ENCODE measurements at regions not wholly inside any gene's neighbourhood (a gene's known extent, or its start where the extent isn't known, plus 50 kb on each side); places are given as distances from the start of the nearest gene placed in this dataset.
"Not testable (repeated sequence)": the region's sequence is repeated elsewhere in the genome, so short reads cannot be mapped to it uniquely, and the experiment has no call there.

DNA sequence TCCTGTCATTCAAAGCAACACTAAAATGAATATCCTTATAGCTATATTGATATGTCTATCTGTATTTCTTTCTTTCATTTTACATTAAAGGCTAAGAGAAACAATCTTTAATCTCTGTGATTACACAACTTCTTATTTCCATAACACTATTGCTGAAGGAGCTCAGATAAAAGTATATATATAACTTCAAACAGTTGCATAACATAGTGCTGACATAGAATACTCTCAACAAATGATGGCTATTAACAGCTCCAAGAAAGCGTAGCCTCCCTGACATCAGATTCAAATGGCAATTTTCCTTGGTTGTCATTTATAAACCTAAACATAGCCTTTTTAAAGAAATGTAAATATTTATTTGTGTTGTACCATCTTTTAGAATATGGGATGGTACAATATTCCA, 116.6 kb upstream of the PTPRG start:
- no peak for DNase-seq (ENCODE audit: low spot score)

DNA sequence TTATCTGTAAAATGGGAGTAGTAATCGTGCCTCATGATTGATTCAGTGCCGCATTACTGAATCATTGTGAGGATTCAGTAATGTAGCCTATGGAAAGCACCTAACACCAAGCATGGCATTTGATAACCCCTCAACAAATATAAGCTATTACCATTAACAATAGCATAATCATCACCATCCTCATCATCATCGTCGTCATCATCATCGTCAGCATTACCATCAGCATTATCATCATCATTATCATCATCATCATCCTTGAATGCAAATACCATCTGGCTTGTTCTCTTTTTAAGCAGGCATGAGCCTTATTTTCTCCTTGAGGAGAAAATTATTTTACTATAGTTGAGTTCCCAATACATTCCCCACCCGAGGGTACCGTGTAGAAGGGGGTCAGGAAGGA, 115.4 kb upstream of the PTPRG start:
- DNase-seq (ENCODE audit: low spot score) = no peak

DNA sequence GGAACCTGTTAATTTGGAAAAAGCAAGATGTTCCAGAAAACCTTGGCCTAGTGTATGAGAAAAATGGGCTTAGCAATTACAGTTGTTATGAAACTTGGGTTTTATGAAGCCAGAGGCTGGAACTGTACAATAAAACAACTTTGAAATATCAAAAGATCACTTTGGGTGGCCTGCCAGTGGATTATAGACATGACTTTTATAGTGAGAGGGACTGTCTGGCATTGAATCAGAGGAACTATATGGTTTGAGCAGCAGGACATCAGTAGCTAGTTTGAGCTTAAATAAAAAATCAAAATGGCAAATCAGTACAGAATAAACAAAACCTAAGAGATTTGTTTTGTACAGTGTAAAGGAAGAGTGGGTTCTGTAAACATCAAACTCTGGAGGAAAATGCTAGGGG, 115.0 kb upstream of the PTPRG start:
- no peak for DNase-seq (ENCODE audit: low spot score)

DNA sequence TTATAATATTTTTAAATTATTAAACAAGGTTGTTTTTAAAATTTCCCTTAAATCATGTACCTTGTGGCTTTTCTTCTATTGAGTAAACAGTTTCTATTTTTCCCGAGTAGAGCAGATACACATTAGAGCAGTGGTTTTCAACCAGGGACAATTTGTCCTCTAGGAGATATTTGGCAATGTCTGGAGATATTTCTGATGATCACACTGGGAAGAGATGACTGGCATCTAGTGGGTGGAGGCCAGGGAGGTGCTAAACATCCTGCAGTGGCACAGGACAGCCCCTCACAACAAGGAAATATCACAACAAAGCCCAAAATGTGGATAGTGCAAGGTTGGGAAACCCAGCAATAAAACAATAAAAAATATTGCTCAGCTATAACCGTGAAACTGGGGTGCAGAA, 113.0 kb upstream of the PTPRG start:
- no peak for DNase-seq (ENCODE audit: low spot score)

DNA sequence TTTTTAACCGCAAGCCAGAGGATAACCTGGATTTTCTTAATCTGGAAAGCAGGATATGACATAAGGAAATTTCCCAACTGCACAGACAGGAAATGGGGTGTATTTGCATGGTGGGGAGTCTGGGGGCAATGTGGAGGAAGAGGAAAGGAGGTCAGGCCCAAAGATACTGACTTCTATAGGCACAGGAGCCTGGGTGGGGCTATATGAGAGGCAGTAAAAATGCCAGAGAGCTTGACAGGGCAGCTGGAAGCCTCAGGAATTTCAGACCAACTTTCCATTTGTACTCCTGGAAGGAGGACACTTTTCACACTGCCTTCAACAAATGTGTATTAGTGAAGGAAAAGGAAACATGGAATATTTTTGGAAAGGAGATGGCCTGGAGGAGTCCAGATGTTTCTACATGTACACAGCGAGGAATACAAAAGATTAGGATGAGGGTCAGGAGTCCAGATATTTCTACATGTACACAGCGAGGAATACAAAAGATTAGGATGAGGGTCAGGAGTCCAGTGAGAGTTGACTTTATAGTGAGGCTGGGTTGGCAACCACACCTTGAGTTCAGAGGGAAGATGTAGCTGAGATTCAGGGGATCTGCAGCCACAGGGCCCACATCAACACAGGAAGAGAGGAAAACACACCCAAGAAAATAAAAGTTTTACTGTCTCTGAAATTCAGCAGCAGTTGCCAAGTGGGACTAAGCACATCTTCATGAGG, 111.9 kb upstream of the PTPRG start:
- DNase-seq (ENCODE audit: low spot score) = no peak

DNA sequence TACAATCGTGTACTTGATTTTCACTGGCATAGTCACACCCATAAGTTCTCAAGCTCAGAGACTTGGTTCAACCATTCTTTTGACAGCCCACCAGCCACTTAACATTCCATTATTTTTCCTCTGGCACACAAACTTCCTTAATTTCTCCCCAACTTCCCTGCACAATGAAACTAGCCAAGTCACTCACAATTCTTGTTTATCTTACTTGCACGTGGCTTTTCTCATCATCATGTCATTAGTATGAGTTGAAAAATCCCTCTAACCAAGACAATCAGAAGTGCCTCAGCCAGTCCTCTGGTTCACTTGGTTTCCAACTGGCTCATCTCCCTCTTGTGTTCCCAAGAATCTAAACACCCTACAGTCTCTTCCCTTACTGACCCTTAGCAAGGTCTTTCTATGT, 110.5 kb upstream of the PTPRG start:
- DNase-seq (ENCODE audit: low spot score) = no peak

DNA sequence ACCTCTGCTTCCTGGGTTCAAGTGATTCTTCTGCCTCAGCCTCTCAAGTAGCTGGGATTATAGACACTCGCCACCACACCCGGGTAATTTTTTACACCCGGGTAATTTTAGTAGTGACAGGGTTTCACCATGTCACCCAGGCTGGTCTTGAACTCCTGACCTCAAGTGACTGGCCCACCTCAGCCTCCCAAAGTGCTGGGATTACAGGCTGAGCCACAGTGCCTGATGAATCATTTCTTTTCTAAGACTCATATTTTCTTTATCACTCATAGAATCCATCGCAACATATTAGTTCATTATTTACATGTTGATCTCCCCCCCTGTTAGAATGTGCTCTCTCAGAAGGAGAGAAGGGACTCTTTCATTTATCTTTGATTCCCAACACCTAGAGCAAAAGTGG, 109.5 kb upstream of the PTPRG start:
- peak; percentile 47 for DNase-seq (ENCODE audit: low spot score)

DNA sequence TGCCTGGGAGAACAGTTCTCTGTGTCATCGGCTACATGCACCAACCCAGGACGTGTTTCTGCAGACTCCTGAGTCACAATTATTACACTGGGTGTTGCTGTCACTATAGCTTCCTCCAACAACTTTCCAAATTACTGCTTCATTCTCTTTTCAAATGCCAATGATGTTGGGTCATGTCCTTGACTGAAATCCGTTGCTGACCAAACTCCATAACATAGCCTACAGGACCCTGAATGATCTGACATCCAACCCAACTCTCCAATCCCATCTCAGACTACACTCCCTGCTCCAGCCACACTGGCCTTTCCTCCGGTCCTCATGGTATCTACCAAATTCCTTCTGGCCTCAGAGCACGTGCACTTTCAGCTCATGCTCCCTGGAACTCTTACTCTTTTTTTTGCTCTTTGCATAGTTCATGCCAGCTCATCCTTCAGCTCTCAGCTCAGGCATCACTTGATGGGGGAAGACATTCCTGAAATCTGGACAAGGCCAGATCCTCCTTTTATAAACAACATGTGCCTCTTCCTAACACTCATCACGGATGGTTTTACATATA, 108.8 kb upstream of the PTPRG start:
- peak; percentile 64 for DNase-seq (ENCODE audit: low spot score)

DNA sequence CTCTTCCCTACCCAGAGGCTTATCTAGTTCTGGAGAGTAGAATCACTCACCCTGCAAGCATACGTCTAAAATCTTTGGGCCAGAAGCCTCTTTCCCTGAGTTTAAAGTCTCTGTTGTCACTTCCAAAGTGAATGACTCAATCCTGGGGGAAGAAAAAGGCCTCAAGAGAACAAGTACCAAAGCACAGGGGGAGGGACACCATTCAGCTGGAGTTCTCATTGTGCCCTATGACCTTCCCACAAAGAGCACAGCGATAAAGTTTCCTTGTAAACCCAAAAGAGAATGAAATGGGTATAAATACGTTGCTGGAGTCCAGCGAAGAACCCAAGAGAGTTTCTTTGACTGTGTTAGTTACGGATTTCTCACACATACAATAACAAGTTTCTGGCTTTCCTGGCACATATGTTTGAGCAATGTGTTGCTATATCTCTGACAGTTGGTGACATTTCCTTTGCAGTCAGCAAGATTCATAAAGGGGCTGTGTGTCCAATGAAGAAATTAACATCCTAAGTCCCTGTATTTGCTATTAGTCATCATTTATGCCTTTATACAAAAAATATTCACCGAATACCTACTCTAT, 107.3 kb upstream of the PTPRG start:
- no peak for DNase-seq (ENCODE audit: low spot score)

DNA sequence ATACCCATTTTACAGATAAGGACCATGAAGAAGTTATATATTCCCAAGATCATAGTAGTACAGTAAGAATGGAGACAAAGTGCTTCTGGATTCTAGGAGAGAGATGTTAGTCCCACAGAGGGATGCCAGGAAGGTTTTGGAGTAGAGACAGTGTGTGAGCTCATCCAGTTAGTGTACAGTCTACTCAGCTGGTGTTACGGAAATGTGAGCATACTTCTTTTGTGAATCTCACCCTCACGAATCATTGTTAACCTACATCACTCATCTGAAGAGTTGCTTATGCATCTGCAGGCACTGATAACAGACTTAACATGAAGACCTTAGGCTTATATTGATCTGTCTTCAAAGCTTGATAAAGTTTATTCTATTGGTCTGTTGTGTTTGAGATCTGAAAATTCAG, 106.6 kb upstream of the PTPRG start:
- DNase-seq (ENCODE audit: low spot score) = peak; percentile 76

DNA sequence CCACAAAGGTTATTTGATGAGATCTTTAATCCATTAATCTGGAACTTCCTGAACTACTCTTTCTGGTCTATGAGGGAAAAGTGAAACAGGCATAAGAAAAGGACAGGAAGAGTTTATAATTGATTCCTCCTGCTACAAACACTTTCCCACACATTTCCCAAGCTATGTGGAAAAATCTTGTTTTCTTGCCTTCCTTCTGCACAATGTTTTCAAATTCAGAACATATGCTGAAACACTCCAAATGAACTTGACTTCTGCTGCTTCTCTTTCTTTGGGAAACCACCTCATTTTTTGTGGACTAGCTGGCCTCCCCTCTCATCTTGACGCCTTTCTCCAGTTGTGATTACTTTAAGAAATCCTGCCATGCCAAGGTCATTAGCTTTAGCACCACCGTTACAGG, 100.7 kb upstream of the PTPRG start:
- no peak for DNase-seq (ENCODE audit: low spot score)

DNA sequence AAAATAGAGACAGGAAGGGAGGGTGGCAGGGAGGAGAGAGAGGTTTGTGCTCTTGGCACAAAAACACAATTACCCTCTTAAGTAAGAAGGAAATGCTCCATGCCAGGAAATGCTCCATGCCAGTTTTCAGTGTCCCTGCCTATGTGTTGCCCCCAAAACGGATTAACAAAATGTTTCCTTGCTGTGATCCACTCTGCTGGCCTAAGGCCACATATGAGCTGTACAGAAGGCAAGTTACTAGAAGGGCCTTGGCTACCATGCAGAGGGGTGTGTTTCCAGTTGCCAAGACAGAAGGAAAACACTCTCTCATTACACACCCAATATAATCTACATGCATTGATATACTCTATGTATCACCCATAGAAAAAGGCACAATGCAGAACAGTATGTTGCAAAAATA, 98.2 kb upstream of the PTPRG start:
- DNase-seq (ENCODE audit: low spot score) = no peak

DNA sequence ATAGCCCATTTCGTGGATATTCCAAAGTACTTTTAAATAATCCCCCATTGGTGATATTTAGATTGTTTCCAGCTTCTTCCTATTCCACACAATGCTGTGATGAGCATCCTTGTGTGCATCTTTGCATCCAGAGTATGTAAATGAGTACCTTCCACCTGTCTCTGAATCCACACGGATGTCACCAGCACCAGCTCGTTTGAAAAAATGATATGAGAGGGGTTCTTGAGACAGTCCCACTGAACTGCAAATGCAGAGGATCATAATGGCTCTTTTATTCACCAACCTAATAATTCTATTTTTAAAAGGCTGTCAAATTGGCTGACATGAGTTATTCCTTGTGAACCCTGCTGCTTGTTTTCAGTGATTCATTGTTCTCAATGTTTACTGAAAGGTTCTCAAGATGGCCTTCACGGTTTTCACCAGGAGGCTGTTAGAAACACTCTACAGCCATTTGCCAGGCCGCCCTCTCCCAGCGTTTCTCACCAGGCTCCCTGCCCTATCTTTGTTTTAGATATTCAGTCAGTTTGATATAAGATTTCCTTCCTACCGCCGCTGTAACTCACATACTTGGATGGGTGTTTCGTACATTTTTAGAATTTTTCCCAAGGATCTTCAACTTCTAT, 96.7 kb upstream of the PTPRG start:
- no peak for DNase-seq (ENCODE audit: low spot score)

DNA sequence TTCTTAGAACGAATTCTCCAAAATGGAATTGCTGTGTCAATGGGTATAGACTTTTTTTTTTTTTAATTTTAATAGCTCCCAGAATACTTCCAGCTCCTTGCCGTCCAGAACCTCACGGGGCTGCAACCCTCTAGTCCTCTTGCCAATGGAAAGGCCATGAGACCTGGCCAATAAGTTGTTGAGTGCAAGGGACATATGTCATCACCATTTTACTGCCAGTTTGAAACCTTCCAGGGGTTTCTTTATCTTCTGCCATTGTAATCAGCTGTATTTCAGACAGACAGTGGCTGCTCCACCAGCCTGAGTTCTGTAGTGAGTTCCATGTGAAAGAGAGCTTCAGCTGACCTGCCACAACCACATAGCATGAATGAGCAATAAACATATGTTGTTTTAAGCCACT, 95.0 kb upstream of the PTPRG start:
- no peak for DNase-seq (ENCODE audit: low spot score)

DNA sequence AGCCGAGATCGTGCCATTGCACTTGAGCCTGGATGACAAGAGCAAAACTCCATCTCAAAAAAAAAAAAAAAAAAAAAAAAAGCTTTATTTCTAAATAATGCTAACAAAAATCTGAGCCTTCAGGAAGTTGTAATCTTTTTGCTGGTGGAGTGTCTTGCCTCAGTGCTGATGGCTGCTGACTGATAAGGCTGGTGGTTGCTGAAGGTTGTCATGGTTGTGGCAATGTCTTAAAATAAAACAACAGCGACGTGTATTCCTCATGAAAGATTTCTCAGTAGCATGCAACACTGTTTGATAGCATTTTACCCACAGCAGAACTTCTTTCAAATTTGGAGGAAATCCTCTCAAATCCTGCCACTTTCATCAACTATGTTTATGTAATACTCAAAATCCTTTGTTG, 77.4 kb upstream of the PTPRG start:
- DNase-seq (ENCODE audit: low spot score) = no peak

DNA sequence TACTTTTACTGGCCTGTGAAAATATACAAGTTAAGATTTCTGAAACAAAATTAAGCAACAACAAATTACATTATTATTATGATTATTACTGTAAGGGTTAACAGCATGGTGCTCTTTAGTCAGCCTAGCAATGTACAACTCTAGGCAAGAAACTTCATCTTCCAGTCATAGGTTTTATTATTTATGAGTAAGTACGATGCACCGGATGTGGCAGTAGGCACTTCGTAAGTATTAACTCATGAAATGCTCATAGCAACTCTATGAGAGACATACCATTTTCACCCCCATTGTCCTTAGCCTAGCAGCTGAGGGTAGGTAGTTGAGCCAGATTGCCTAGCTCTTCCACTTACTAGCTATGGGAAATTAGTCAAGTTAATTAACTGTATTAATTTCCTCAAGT, 68.0 kb upstream of the PTPRG start:
- peak; percentile 88 for DNase-seq (ENCODE audit: low spot score)

DNA sequence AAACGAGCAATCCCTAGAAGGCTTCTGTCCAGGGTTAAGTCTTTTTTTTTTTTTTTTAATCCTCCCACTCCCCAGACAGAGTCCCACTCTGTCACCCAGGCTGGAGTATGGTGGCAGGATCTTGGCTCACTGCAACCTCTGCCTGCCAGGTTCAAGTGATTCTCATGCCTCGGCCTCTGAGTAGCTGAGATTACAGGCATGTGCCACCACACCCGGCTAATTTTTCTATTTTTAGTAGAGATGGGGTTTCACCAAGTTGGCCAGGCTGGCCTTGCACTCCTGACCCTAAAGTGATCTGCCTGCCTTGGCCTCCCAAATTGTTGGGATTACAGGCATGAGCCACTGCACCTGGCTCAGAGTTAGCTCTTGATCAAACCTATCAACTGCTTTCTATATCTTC, 67.1 kb upstream of the PTPRG start:
- DNase-seq (ENCODE audit: low spot score) = not testable (repeated sequence)

DNA sequence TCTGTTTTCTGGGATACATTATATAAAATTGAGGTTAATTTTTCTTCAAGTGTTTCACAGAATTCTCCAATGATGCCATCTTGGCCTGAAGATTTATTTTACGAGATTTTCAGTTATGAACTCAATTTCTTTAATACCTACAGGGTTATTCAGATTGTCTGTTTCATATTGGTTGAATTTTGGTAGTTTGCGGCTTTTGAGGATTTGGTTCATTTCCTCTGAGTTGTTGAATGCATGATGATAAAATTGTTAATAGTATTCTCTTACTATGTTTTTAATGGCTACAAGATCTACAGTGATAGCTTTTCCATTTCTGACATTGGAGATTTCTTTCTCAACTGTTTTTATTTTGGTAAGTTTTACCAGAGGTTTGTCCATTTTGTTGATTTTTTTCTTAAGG, 63.9 kb upstream of the PTPRG start:
- DNase-seq (ENCODE audit: low spot score) = no peak

DNA sequence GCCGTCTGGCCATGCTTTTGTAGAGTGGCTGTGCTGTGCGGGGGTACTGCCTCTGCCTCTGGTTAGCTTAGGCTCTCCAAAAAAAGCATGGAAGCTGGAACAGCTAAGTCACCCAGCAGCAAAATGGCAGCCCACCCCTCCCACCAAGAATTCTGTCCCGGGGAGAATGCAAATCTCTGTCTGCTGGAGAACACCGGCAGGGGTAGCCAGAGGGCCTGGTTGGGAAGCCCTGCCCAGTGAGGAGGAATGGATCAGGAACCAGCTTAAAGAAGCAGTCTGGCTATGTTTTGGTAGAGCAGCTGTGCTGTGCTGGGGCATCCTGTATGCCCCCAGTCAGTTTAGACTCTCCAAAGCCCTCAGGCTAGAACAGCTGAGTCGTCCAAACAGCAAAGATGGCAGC, 56.2 kb upstream of the PTPRG start:
- DNase-seq (ENCODE audit: low spot score) = no peak

DNA sequence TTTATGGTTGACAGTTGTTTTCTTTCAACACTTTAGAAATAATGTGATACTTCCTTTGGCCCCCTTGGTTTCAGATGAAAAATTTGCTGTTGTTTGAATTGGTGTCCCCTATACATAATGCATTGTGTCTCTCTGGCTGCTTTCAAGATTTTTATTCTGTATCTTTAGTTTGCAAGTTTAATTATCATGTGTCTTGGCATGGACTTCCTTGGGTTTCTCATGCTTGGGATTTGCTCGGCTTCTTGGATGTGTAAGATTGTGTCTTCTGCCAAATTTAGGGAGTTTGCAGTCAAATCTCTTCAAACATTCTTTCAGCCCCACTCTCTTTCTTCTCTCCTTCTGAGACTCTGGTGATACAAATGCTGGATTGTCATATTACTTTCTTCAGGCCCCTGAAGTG, 53.4 kb upstream of the PTPRG start:
- no peak for DNase-seq (ENCODE audit: low spot score)

Data from RKO (cell line).